GM12872 (cell line): ENCODE measurements at regions not wholly inside any gene's neighbourhood (a gene's known extent, or its start where the extent isn't known, plus 50 kb on each side); places are given as distances from the start of the nearest gene placed in this dataset.

Experiments
- TF ChIP-seq, protein P1 (sequence below): IDR thresholded peaks from 3 replicates; pipeline ENCODE4 v1.5.1; 2011; ENCODE audit warnings: low read depth, mild to moderate bottlenecking, low read length, moderate library complexity; ENCODE audit not compliant: insufficient read depth

DNA sequence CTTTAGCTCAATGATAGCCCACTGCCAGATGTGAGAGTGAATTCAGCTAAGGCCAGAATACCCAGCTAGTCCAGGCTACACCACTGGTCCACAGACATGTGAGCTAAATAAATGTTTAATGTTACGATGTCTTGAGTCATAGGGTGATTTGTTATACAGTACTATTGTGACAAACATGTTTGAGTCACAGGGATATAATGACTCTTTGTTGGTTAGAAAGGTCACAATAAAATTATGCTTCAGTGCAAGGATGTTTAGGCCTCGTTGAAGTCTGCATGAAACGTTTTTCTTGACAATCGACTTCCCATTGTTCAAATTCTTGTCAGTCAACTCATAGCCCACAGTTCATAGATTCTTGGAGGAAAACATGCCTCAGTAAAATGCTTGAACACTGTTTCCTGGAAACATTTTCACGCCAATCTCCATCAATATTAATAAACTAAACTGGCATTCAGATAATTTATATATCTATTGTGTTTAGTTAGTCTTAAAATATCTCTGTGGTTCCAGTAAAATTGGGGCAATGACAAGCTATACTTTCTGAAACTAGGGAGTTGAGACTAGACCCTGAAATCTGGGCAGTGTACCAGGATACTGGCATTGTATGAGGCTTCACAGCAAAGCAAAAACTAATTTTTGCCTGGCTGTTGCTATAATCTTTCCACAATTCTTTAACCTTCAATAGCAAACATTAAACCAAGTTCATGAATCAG, 650.8 kb upstream of the KIRREL3 start:
- TF ChIP-seq, protein P1, sequence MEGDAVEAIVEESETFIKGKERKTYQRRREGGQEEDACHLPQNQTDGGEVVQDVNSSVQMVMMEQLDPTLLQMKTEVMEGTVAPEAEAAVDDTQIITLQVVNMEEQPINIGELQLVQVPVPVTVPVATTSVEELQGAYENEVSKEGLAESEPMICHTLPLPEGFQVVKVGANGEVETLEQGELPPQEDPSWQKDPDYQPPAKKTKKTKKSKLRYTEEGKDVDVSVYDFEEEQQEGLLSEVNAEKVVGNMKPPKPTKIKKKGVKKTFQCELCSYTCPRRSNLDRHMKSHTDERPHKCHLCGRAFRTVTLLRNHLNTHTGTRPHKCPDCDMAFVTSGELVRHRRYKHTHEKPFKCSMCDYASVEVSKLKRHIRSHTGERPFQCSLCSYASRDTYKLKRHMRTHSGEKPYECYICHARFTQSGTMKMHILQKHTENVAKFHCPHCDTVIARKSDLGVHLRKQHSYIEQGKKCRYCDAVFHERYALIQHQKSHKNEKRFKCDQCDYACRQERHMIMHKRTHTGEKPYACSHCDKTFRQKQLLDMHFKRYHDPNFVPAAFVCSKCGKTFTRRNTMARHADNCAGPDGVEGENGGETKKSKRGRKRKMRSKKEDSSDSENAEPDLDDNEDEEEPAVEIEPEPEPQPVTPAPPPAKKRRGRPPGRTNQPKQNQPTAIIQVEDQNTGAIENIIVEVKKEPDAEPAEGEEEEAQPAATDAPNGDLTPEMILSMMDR = no peak

DNA sequence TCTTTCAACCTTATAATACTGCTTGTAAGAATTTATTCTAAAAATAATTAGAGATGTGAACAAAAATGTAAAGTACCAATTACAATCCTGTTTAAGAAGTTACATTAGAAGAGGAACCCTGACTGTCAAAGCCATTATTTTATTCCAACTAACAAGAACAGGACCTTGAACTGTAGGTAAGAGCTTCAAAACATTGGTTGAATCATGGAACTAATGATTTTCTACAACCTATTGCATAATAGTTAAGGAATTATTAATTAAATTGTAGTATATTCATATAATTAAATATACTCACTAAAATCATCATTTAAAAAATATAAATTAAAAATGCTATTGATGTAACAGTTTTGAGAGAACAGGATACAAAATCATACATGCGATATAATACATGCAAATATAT, 649.4 kb upstream of the KIRREL3 start:
- TF ChIP-seq, protein P1 = no peak

- TF ChIP-seq, protein P1 = no peak
Measured at GRCh38 chr11:127649071-127649470, 648.5 kb upstream of the KIRREL3 start.

GRCh38 chr11:127648583-127648982, 648.0 kb upstream of the KIRREL3 start:
- TF ChIP-seq, protein P1 = no peak

- TF ChIP-seq, protein P1 = no peak
Measured at GRCh38 chr11:127644366-127644765, 643.8 kb upstream of the KIRREL3 start.

DNA sequence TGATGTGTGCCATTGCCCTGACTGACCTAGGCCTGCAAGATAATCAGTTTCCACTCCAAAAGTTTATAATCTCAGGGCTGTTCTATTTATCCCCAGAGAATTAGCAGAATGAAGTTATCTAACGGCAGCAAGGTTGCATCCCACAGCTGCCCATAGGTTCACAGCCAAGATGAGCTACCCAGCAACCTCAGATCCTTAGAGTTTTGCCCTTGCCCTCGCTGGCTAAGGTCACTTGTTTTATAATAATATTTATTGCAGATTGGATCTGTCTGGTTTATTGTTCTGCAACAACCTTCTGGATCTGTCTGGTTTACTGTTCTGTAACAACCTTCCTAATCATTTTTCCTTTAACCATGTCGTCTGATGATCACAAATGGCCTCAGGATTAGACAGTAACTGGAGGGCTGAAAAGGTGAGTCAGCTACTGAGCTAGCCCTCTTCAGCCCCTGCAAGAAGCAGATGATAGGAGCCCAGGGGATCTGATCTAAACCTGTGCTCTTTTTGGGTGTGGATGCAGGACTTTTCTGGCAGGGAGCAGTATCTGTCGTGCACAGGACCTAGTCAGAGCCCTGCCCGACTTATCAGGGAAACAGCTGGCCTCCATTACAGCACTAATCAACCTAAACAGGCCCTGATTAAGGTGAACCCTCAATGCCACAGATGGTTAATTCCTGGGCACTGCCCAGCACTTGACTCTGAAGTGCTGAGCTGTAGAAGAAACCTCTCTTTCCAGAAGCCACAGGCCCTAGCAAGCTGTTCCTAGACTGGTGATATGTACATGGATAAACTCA, 642.9 kb upstream of the KIRREL3 start:
- TF ChIP-seq, protein P1 = no peak

- TF ChIP-seq, protein P1 = no peak
Measured at GRCh38 chr11:127640561-127641451, 640.2 kb upstream of the KIRREL3 start.
